Psoas muscle (tissue), 7 donors: ENCODE measurements at regions not wholly inside any gene's neighbourhood (a gene's known extent, or its start where the extent isn't known, plus 50 kb on each side); places are given as distances from the start of the nearest gene placed in this dataset.

Source experiments
- ATAC-seq, 4 donors: fragments of 200-7000 bp; cut with Tn5 transposase; one replicate each; pipeline ENCODE4 v1.9.1; 2020; ENCODE audit warnings: moderate library complexity in 3 of 4, mild to moderate bottlenecking in 2 of 4
- DNase-seq, 2 donors: peaks; one replicate each; pipeline ENCODE4 v3.0.0-alpha.2; 2020
- H3K27ac ChIP-seq: fragments of 200-600 bp; one replicate; pipeline ENCODE4 v1.8.0; 2022
- H3K27me3 ChIP-seq, 3 donors: fragments of 200-600 bp in 1 of 3; one replicate each; pipeline versions ENCODE4 v1.6.1 to v1.8.0; 2013 to 2022; ENCODE audit warnings: low read length in 2 of 3, mild to moderate bottlenecking in 2 of 3, moderate library complexity in 1 of 3; ENCODE audit not compliant: insufficient read depth in 3 of 3
- H3K36me3 ChIP-seq, 2 donors: fragments of 200-600 bp in 1 of 2; one replicate each; pipeline versions ENCODE4 v1.6.1 to v1.8.0; 2013 to 2022; ENCODE audit warnings: low read depth in 1 of 2, mild to moderate bottlenecking in 1 of 2, moderate library complexity in 1 of 2; ENCODE audit not compliant: insufficient read depth in 1 of 2
- H3K4me1 ChIP-seq: fragments of 200-600 bp; one replicate; pipeline ENCODE4 v1.8.0; 2022
- H3K4me3 ChIP-seq: fragments of 200-600 bp; one replicate; pipeline ENCODE4 v1.8.0; 2022; ENCODE audit warnings: mild to moderate bottlenecking
- H3K9me3 ChIP-seq: fragments of 200-600 bp; one replicate; pipeline ENCODE4 v1.8.0; 2022
- CTCF ChIP-seq: fragments of 200-600 bp; IDR thresholded peaks from one replicate; pipeline ENCODE4 v1.8.0; 2022; ENCODE audit warnings: antibody characterized with exemption
- WGBS, 3 donors: extraction: QIAGEN DNeasy Blood & Tissue Kit; methylation state at CpG; one replicate each; pipeline versions ENCODE4 v1.1.6 to v1.1.7; 2013; 5-methylcytosine and 5-hydroxymethylcytosine counted together
- intact Hi-C, 2 donors: fragments of 100-400 bp; cut with DNase I; formaldehyde crosslinking; loops; one replicate each; pipeline versions ENCODE4 v1.11.0 to v1.14.2; 2022
- donor health status: healthy with polysubstance abuse.
- donor health status: DM: no; HTN: no; CAD: no; lungs with moderate emphysema.
- donor health status: Bipolar disorder and iron deficiency.
- donor health status: healthy.
- donor health status: DM: yes; HTN: yes; CAD: no.
- donor health status: DM: no; HTN: no; CAD: no.
- donor health status: DM: yes; HTN: yes; CAD: no.

- ATAC-seq (no peak), DNase-seq (no peak)
- no peaks in the 10 kb centered on the region for H3K27me3 ChIP-seq
- no peak overlapping the region for H3K4me3 ChIP-seq
- H3K4me1 ChIP-seq = no peaks in the 10 kb centered on the region
- 72 to 79% (median 75%) methylated on average over 2 of the region's 2 CpGs for WGBS, 3 donors
- H3K9me3 ChIP-seq = no peaks in the 10 kb centered on the region
- no peak overlapping the region for H3K27ac ChIP-seq
- no peak for TF ChIP-seq CTCF
- intact Hi-C loops = no loop called here
- H3K36me3 ChIP-seq = no peaks in the 10 kb centered on the region
Measured at GRCh38 chr12:30396576-30396975, 299.1 kb downstream of the IPO8 start.

GRCh38 chr12:30395190-30395589 is 300.5 kb downstream of the IPO8 start:
- DNase-seq = no peak
- no peaks in the 10 kb centered on the region for H3K36me3 ChIP-seq
- ATAC-seq = no peak
- 57 to 69% (median 60%) methylated on average over 3 of the region's 3 CpGs for WGBS, 3 donors
- no peak overlapping the region for H3K27ac ChIP-seq
- no peak overlapping the region for H3K4me3 ChIP-seq
- intact Hi-C loops = no loop called here
- no peaks in the 10 kb centered on the region for H3K27me3 ChIP-seq
- H3K4me1 ChIP-seq = no peaks in the 10 kb centered on the region
- H3K9me3 ChIP-seq = no peaks in the 10 kb centered on the region
- no peak for TF ChIP-seq CTCF

- Histone ChIP-seq H3K4me1 (no peaks in the 10 kb centered on the region), H3K36me3 (no peaks in the 10 kb centered on the region), H3K4me3 (no peak overlapping the region), H3K27me3 (no peaks in the 10 kb centered on the region), H3K9me3 (no peaks in the 10 kb centered on the region), H3K27ac (no peak overlapping the region)
- TF ChIP-seq CTCF = no peak
- ATAC-seq = no peak
- no peak for DNase-seq
- 81 to 83% (median 82%) methylated on average over 5 of the region's 5 CpGs for WGBS, 3 donors
- intact Hi-C loops = no loop called here
Measured at GRCh38 chr12:30391766-30392366, 303.8 kb downstream of the IPO8 start.

- no peak for TF ChIP-seq CTCF
- intact Hi-C loops = no loop called here
Measured at GRCh38 chr12:30385706-30386105, 310.0 kb downstream of the IPO8 start.

GRCh38 chr12:30384976-30385375 is 310.7 kb downstream of the IPO8 start:
- no peak for TF ChIP-seq CTCF
- WGBS, 3 donors = 91 to 95% (median 92%) methylated on average over 1 of the region's 1 CpG
- ATAC-seq (no peak), DNase-seq (no peak)
- H3K36me3 ChIP-seq = no peaks in the 10 kb centered on the region
- no peak overlapping the region for H3K4me3 ChIP-seq
- H3K4me1 ChIP-seq = no peaks in the 10 kb centered on the region
- H3K27me3 ChIP-seq = no peaks in the 10 kb centered on the region
- no peaks in the 10 kb centered on the region for H3K9me3 ChIP-seq
- intact Hi-C loops = no loop called here
- no peak overlapping the region for H3K27ac ChIP-seq

More at GRCh38 chr12:30385706-30386105, 310.0 kb downstream of the IPO8 start:
- Histone ChIP-seq H3K36me3 (no peaks in the 10 kb centered on the region), H3K4me3 (no peak overlapping the region), H3K9me3 (no peaks in the 10 kb centered on the region), H3K4me1 (no peaks in the 10 kb centered on the region), H3K27ac (no peak overlapping the region), H3K27me3 (no peaks in the 10 kb centered on the region)
- ATAC-seq (no peak), DNase-seq (no peak)
- 69 to 75% (median 70%) methylated on average over 4 of the region's 4 CpGs for WGBS, 3 donors
